HL-60 (cell line): ENCODE measurements at regions not wholly inside any gene's neighbourhood (a gene's known extent, or its start where the extent isn't known, plus 50 kb on each side); places are given as distances from the start of the nearest gene placed in this dataset.

Experiments used
- DNase-seq, 2 experiments: peaks; one replicate each; pipeline ENCODE4 v3.0.0-alpha.2; 2010 to 2020; ENCODE audit warnings: low read depth in 1 of 2, low spot score in 1 of 2
- H3K27ac ChIP-seq: fragments of 250-450 bp; sonication (Bioruptor Pico); replicated peaks from 2 replicates; pipeline ENCODE4 v1.5.1; 2020; ENCODE audit warnings: mild to moderate bottlenecking, moderate library complexity
- H3K27me3 ChIP-seq: fragments of 250-450 bp; sonication (Bioruptor Pico); 2 replicates; pipeline ENCODE4 v1.5.1; 2021; ENCODE audit warnings: mild to moderate bottlenecking, moderate library complexity; ENCODE audit not compliant: insufficient read depth, poor library complexity, severe bottlenecking
- H3K4me3 ChIP-seq: replicated peaks from 2 replicates; pipeline ENCODE4 v1.5.1; 2011; ENCODE audit warnings: mild to moderate bottlenecking, control low read depth, low read length; ENCODE audit not compliant: insufficient read depth
- GABPA ChIP-seq: IDR thresholded peaks from 2 replicates; pipeline ENCODE4 v1.6.1; 2012; ENCODE audit warnings: low read depth
- POLR2AphosphoS5 ChIP-seq: IDR thresholded peaks from 2 replicates; pipeline ENCODE4 v1.6.1; 2012; ENCODE audit warnings: low read depth
- SPI1 ChIP-seq: IDR thresholded peaks from 2 replicates; pipeline ENCODE4 v1.6.1; 2012; ENCODE audit warnings: low read depth, mild to moderate bottlenecking, borderline replicate concordance
- TF ChIP-seq, protein P1 (sequence below): IDR thresholded peaks from 2 replicates; pipeline ENCODE4 v1.6.1; 2012; ENCODE audit warnings: low read depth; ENCODE audit not compliant: insufficient replicate concordance
- TF ChIP-seq, protein P2 (sequence below): IDR thresholded peaks from one replicate; pipeline ENCODE4 v1.5.1; 2011; ENCODE audit warnings: low read length, control low read depth, inconsistent platforms; ENCODE audit not compliant: insufficient read depth

DNA sequence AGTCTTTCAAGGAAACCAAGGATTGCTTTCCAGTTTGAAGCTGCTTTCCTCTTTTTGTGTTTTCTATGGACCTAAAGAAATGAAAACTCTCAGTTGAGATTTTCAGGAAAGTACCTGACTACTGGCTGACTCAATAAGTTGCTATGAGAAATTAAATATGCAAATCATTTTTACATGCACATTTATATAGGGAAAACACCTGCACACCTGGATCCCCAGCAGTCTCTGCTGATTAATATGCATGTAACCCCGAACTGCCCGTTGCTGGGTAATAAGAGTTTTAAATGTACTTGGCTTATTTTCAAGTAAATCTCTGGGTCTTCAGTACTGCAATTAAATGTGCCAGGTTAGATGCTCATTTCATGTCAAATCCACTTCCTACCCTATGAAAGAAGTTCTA is 77.2 kb downstream of the KBTBD8 start:
- Histone ChIP-seq H3K4me3 (no peak overlapping the region), H3K27ac (no peak overlapping the region), H3K27me3 (peaks cover 3% of the 10 kb centered on the region)
- TF ChIP-seq, protein P1, sequence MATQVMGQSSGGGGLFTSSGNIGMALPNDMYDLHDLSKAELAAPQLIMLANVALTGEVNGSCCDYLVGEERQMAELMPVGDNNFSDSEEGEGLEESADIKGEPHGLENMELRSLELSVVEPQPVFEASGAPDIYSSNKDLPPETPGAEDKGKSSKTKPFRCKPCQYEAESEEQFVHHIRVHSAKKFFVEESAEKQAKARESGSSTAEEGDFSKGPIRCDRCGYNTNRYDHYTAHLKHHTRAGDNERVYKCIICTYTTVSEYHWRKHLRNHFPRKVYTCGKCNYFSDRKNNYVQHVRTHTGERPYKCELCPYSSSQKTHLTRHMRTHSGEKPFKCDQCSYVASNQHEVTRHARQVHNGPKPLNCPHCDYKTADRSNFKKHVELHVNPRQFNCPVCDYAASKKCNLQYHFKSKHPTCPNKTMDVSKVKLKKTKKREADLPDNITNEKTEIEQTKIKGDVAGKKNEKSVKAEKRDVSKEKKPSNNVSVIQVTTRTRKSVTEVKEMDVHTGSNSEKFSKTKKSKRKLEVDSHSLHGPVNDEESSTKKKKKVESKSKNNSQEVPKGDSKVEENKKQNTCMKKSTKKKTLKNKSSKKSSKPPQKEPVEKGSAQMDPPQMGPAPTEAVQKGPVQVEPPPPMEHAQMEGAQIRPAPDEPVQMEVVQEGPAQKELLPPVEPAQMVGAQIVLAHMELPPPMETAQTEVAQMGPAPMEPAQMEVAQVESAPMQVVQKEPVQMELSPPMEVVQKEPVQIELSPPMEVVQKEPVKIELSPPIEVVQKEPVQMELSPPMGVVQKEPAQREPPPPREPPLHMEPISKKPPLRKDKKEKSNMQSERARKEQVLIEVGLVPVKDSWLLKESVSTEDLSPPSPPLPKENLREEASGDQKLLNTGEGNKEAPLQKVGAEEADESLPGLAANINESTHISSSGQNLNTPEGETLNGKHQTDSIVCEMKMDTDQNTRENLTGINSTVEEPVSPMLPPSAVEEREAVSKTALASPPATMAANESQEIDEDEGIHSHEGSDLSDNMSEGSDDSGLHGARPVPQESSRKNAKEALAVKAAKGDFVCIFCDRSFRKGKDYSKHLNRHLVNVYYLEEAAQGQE = no peak
- TF ChIP-seq, protein P2, sequence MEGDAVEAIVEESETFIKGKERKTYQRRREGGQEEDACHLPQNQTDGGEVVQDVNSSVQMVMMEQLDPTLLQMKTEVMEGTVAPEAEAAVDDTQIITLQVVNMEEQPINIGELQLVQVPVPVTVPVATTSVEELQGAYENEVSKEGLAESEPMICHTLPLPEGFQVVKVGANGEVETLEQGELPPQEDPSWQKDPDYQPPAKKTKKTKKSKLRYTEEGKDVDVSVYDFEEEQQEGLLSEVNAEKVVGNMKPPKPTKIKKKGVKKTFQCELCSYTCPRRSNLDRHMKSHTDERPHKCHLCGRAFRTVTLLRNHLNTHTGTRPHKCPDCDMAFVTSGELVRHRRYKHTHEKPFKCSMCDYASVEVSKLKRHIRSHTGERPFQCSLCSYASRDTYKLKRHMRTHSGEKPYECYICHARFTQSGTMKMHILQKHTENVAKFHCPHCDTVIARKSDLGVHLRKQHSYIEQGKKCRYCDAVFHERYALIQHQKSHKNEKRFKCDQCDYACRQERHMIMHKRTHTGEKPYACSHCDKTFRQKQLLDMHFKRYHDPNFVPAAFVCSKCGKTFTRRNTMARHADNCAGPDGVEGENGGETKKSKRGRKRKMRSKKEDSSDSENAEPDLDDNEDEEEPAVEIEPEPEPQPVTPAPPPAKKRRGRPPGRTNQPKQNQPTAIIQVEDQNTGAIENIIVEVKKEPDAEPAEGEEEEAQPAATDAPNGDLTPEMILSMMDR = no peak
- TF ChIP-seq SPI1 = no peak
- TF ChIP-seq GABPA = no peak
- TF ChIP-seq POLR2AphosphoS5 = no peak
- DNase-seq = no peak

DNA sequence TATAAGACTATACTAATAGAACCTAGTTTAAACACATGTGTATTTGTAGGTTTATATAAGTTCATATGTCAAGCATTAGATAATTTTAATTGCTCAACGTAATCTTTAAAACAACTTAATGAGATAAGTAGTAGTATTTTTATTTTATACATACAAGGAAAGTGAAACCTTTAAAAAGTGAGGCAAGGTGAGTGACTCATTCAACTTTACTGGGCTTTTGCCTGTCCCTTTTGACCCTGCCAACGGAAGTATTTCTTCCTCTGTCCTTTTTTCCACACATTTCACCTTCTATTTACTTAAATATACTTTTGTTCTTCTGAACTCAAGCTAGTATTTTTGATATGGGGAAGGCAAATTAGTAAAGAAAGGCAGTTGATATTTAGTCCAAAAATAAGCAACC is 78.5 kb downstream of the KBTBD8 start:
- no peak for DNase-seq
- no peak overlapping the region for H3K27ac ChIP-seq
- TF ChIP-seq SPI1 = no peak
- TF ChIP-seq, protein P1 = no peak
- no peak for TF ChIP-seq GABPA
- TF ChIP-seq, protein P2 = no peak
- TF ChIP-seq POLR2AphosphoS5 = no peak
- H3K4me3 ChIP-seq = no peak overlapping the region
- peaks cover 3% of the 10 kb centered on the region for H3K27me3 ChIP-seq

DNA sequence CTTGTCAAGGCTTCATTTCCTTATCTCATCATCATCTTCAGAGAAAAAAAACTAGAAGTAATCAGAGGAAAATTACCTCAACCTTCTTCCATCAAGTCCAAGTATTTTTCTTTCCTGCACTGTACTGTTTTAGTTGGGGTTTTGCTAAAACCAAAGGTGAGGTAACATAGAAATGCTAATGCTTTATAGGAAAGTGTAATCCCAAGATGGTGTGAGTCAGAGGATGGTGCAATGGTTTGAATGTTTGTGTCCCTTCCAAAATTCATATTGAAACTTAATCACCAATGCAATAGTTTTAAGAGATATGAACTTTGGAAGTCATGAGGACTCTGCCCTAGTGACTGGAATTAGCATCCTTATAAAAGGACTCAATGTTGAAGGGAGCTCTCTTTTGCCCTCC is 79.5 kb downstream of the KBTBD8 start:
- peaks cover 3% of the 10 kb centered on the region for H3K27me3 ChIP-seq
- no peak for DNase-seq
- no peak overlapping the region for H3K4me3 ChIP-seq
- H3K27ac ChIP-seq = no peak overlapping the region
- TF ChIP-seq, protein P2 = no peak
- TF ChIP-seq, protein P1 = no peak
- TF ChIP-seq POLR2AphosphoS5 (no peak), GABPA (no peak), SPI1 (no peak)
